ENCODE measurements at regions not wholly inside any gene's neighbourhood (a gene's known extent, or its start where the extent isn't known, plus 50 kb on each side); places are given as distances from the start of the nearest gene placed in this dataset.

DNA sequence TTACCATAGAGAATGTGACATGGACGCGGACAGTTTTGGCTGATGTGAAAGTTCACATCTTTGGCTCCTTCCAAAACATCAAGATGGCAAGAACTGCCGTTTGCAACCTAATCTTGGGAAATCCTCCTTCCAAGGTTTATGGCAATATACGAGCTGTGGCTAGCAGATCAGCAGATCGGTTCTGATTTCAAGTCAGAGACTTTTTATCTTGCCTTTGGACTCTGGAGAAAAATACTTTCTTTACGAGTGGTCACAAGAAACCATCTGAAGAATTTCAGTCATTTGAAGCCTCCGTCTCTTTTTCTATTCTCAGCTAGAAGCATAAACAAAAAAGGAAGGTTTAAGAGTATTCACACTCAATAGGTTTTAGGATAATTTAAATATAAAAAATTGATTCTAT lies 153.5 kb upstream of the MEIS2 start:
- no peak overlapping the region for H3K4me3 ChIP-seq
- intact Hi-C loops (cut with DNase I), result no loop called here
- TF ChIP-seq POLR2AphosphoS5 (IDR thresholded peaks at IDR 0.05; ENCODE audit: insufficient read depth in 1 of 2, low read depth in 1 of 2) (no peak), POLR2A (IDR thresholded peaks at IDR 0.05) (no peak)
- TF ChIP-seq, protein P1, sequence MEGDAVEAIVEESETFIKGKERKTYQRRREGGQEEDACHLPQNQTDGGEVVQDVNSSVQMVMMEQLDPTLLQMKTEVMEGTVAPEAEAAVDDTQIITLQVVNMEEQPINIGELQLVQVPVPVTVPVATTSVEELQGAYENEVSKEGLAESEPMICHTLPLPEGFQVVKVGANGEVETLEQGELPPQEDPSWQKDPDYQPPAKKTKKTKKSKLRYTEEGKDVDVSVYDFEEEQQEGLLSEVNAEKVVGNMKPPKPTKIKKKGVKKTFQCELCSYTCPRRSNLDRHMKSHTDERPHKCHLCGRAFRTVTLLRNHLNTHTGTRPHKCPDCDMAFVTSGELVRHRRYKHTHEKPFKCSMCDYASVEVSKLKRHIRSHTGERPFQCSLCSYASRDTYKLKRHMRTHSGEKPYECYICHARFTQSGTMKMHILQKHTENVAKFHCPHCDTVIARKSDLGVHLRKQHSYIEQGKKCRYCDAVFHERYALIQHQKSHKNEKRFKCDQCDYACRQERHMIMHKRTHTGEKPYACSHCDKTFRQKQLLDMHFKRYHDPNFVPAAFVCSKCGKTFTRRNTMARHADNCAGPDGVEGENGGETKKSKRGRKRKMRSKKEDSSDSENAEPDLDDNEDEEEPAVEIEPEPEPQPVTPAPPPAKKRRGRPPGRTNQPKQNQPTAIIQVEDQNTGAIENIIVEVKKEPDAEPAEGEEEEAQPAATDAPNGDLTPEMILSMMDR (IDR thresholded peaks at IDR 0.05), result no peak
- H3K36me3 ChIP-seq, result no peaks in the 10 kb centered on the region
- H3K9me3 ChIP-seq, result no peaks in the 10 kb centered on the region
- no peak overlapping the region for H3K27ac ChIP-seq
- no peaks in the 10 kb centered on the region for H3K27me3 ChIP-seq
- H3K4me1 ChIP-seq, result no peaks in the 10 kb centered on the region
- DNase-seq (ENCODE audit: extremely low spot score in 2 of 2), result no peak

DNA sequence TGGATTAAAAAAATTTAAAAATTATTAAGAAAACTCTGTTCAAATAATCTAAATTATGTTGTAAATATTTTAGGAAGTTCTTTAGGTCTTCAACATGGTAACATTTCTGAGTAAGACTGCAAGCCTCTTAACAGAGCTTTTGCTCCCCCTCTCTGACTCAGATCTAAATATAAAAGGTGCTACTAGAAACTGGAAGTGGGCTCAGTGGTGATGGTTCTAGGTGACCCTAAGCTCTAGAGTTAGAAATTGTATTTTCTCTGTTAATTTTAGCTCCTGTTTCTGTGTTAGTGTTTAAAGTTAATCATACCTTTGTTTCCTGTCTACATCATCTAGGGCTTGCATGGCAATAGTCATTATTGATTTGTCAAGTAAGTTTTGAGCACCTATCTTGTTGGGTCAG lies 159.9 kb upstream of the MEIS2 start:
- TF ChIP-seq POLR2AphosphoS5 (IDR thresholded peaks at IDR 0.05; ENCODE audit: insufficient read depth in 1 of 2, low read depth in 1 of 2), result no peak
- no peak for TF ChIP-seq POLR2A (IDR thresholded peaks at IDR 0.05)
- TF ChIP-seq, protein P1 (IDR thresholded peaks at IDR 0.05), result no peak
- H3K4me1 ChIP-seq, result no peaks in the 10 kb centered on the region
- no peaks in the 10 kb centered on the region for H3K9me3 ChIP-seq
- intact Hi-C loops (cut with DNase I), result no loop called here
- no peak overlapping the region for H3K4me3 ChIP-seq
- no peak for DNase-seq (ENCODE audit: extremely low spot score in 2 of 2)
- H3K36me3 ChIP-seq, result no peaks in the 10 kb centered on the region
- H3K27ac ChIP-seq, result no peak overlapping the region
- no peaks in the 10 kb centered on the region for H3K27me3 ChIP-seq

DNA sequence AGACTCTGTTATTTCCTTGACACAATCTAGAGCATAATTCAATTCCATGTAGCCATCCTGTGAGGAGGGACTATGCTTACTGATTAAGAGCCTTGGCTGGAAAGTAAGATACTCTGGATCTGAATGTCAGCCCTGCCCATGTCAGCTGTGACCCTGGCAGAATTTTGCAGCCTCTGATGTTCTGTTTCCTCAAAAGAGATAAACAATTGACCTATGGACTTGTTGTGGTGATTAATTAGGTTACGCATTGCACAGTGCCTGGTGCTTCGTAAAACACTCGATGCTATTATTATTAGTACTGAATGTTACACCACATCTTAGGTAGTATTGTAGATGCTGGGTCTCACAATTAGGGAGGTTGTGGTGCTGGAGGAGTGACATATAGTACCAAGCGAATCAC lies 161.3 kb upstream of the MEIS2 start:
- H3K4me3 ChIP-seq, result no peak overlapping the region
- no peaks in the 10 kb centered on the region for H3K4me1 ChIP-seq
- DNase-seq (ENCODE audit: extremely low spot score in 2 of 2), result no peak
- no peaks in the 10 kb centered on the region for H3K36me3 ChIP-seq
- no peaks in the 10 kb centered on the region for H3K9me3 ChIP-seq
- TF ChIP-seq POLR2AphosphoS5 (IDR thresholded peaks at IDR 0.05; ENCODE audit: insufficient read depth in 1 of 2, low read depth in 1 of 2) (no peak), POLR2A (IDR thresholded peaks at IDR 0.05) (no peak)
- TF ChIP-seq, protein P1 (IDR thresholded peaks at IDR 0.05), result no peak
- no peaks in the 10 kb centered on the region for H3K27me3 ChIP-seq
- intact Hi-C loops (cut with DNase I), result no loop called here
- H3K27ac ChIP-seq, result no peak overlapping the region

DNA sequence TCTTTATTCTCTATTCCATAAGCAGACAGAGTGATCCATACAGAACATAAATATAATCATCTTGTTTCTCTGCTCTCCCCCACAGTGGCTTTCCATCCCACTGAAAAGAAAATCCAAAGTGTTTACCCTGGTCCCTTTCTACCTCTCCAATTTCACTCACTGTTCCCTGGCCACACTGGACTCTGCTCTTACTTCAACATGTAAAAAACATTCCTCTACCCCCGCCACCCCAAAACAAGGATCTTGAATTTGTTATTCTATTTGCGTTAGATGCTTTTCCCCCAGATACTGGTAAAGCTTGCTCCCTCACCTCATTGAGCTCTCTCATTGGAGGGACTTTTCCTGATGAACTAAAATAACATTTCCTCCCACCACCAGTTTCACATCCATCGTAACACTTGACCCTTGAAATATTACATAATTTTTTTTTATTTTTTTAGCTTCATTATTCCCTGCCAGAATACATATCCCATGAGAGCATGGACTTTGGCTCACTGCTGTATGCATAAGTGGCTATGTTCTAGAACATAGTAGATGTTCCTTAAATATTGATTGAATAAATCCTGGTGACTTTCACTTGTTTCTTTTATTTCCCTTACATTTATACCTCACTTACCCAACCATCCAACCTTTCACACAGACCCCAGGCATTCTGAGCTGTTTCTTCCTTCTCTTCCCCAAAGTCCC lies 162.7 kb upstream of the MEIS2 start:
- no peak overlapping the region for H3K27ac ChIP-seq
- no peak overlapping the region for H3K4me3 ChIP-seq
- no peaks in the 10 kb centered on the region for H3K9me3 ChIP-seq
- DNase-seq (ENCODE audit: extremely low spot score in 2 of 2), result no peak
- no peaks in the 10 kb centered on the region for H3K27me3 ChIP-seq
- no peaks in the 10 kb centered on the region for H3K36me3 ChIP-seq
- TF ChIP-seq, protein P1 (IDR thresholded peaks at IDR 0.05), result no peak
- TF ChIP-seq POLR2AphosphoS5 (IDR thresholded peaks at IDR 0.05; ENCODE audit: insufficient read depth in 1 of 2, low read depth in 1 of 2) (no peak), POLR2A (IDR thresholded peaks at IDR 0.05) (no peak)
- H3K4me1 ChIP-seq, result no peaks in the 10 kb centered on the region
- intact Hi-C loops (cut with DNase I), result no loop called here

DNA sequence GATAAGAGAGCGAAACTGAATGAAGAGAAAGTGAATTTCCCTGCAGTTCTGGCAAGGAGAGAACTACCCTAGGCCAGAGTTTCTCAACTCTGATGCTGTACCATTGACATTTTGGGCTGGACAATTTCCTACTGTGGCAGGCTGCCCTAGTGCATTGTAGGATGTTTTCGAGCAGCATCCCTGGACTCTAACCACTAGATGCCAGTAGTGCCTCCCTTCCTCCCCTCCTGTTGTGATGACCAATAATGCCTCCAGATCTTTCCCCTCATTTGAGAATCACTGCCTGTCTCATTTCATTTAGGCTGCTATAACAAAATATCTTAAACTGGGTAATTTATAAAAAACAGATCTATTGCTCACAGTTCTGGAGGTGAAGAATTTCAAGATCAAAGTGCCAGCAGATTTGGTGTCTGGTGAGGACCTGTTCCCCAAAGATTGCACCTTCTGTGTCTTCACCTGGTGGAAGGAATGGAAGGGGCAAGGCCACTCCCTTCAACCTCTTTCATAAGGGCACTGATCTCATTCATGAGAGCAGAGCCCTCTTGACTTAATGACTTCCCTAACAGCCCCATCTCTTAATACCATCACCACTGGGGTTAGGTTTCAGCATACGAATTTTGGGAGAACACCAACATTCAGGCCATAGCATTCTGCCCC lies 188.9 kb upstream of the MEIS2 start:
- Histone ChIP-seq H3K4me1 (no peaks in the 10 kb centered on the region), H3K36me3 (no peaks in the 10 kb centered on the region), H3K9me3 (no peaks in the 10 kb centered on the region), H3K27me3 (no peaks in the 10 kb centered on the region), H3K4me3 (no peak overlapping the region), H3K27ac (no peak overlapping the region)
- intact Hi-C loops (cut with DNase I), result no loop called here
- TF ChIP-seq, protein P1 (IDR thresholded peaks at IDR 0.05), result no peak
- no peak for TF ChIP-seq POLR2A (IDR thresholded peaks at IDR 0.05)
- TF ChIP-seq POLR2AphosphoS5 (IDR thresholded peaks at IDR 0.05; ENCODE audit: insufficient read depth in 1 of 2, low read depth in 1 of 2), result no peak
- DNase-seq (ENCODE audit: extremely low spot score in 2 of 2), result no peak

All from vagina (tissue), 2 donors.